GM23338 (cell line): ENCODE measurements at regions not wholly inside any gene's neighbourhood (a gene's known extent, or its start where the extent isn't known, plus 50 kb on each side); places are given as distances from the start of the nearest gene placed in this dataset.
A peak's percentile ranks its signal among the peaks of the same experiment; 100 is the strongest.

Experiments used
- ATAC-seq: fragments of 200-7000 bp; cut with Tn5 transposase; 3 replicates; pipeline ENCODE4 v1.9.1; 2020
- DNase-seq: peaks from one replicate; pipeline ENCODE4 v3.0.0-alpha.2; 2015; ENCODE audit warnings: low spot score
- H2AFZ ChIP-seq: fragments of 200-600 bp; sonication (generic); 2 replicates; pipeline ENCODE4 v1.8.0; 2016; ENCODE audit warnings: antibody characterized with exemption, mild to moderate bottlenecking, moderate library complexity
- H3F3A ChIP-seq: fragments of 200-600 bp; sonication (generic); replicated peaks from 2 replicates; pipeline ENCODE4 v1.8.0; 2017; ENCODE audit warnings: antibody characterized with exemption, mixed run types, low read depth
- H3K27ac ChIP-seq: fragments of 200-600 bp; sonication (generic); 2 replicates; pipeline ENCODE4 v1.6.1; 2016; ENCODE audit warnings: low read depth
- H3K27me3 ChIP-seq: fragments of 200-600 bp; sonication (generic); 2 replicates; pipeline ENCODE4 v1.8.0; 2016; ENCODE audit warnings: mild to moderate bottlenecking, mixed run types, moderate library complexity; ENCODE audit not compliant: insufficient read depth
- H3K36me3 ChIP-seq: fragments of 200-600 bp; sonication (generic); 2 replicates; pipeline ENCODE4 v1.8.0; 2016; ENCODE audit warnings: mild to moderate bottlenecking; ENCODE audit not compliant: insufficient read depth
- H3K4me1 ChIP-seq: fragments of 200-600 bp; sonication (generic); 2 replicates; pipeline ENCODE4 v1.8.0; 2016; ENCODE audit warnings: mild to moderate bottlenecking, moderate library complexity; ENCODE audit not compliant: insufficient read depth
- H3K4me2 ChIP-seq: fragments of 200-600 bp; sonication (generic); 2 replicates; pipeline ENCODE4 v1.7.1; 2017; ENCODE audit warnings: mixed run types
- H3K4me3 ChIP-seq: fragments of 200-600 bp; sonication (generic); 2 replicates; pipeline ENCODE4 v1.6.1; 2016; ENCODE audit warnings: mixed run types
- H3K79me2 ChIP-seq: fragments of 200-600 bp; sonication (generic); replicated peaks from 2 replicates; pipeline ENCODE4 v1.8.0; 2017; ENCODE audit warnings: mild to moderate bottlenecking; ENCODE audit not compliant: insufficient read depth
- H3K9me2 ChIP-seq: fragments of 200-600 bp; sonication (generic); 2 replicates; pipeline ENCODE4 v1.8.0; 2017; ENCODE audit not compliant: insufficient read depth
- H4K20me1 ChIP-seq: fragments of 200-600 bp; sonication (generic); replicated peaks from 2 replicates; pipeline ENCODE4 v1.8.0; 2017; ENCODE audit warnings: mild to moderate bottlenecking; ENCODE audit not compliant: insufficient read depth
- H3K27ac Mint-ChIP-seq: 2 replicates; pipeline ENCODE4 v1.8.0; 2020; ENCODE audit warnings: inconsistent platforms, mild to moderate bottlenecking, moderate library complexity, mixed read lengths
- H3K27me3 Mint-ChIP-seq: 3 replicates; pipeline ENCODE4 v1.8.0; 2022; ENCODE audit warnings: low read depth, mild to moderate bottlenecking, moderate library complexity, mixed read lengths, inconsistent platforms; ENCODE audit not compliant: insufficient read depth, poor library complexity
- H3K36me3 Mint-ChIP-seq: 3 replicates; pipeline ENCODE4 v1.8.0; 2021; ENCODE audit warnings: low read depth, mild to moderate bottlenecking, inconsistent platforms, moderate library complexity, mixed read lengths
- H3K4me1 Mint-ChIP-seq: 3 replicates; pipeline ENCODE4 v1.8.0; 2020; ENCODE audit warnings: mild to moderate bottlenecking, inconsistent platforms, mixed read lengths
- H3K4me3 Mint-ChIP-seq: 3 replicates; pipeline ENCODE4 v1.8.0; 2021; ENCODE audit warnings: moderate library complexity, mild to moderate bottlenecking, inconsistent platforms, mixed read lengths
- H3K9me3 Mint-ChIP-seq: 3 replicates; pipeline ENCODE4 v1.8.0; 2020; ENCODE audit warnings: moderate library complexity, mild to moderate bottlenecking, inconsistent platforms, mixed read lengths
- CREB1 ChIP-seq: fragments of 250-450 bp; sonication (Bioruptor Pico); IDR thresholded peaks from 2 replicates; pipeline ENCODE4 v1.5.0; 2020; ENCODE audit warnings: low read depth, mild to moderate bottlenecking, moderate library complexity
- CTCF ChIP-seq, 2 experiments: fragments of 200-600 bp in 1 of 2; sonication (generic) in 1 of 2; conservative IDR thresholded peaks; 2 replicates each; pipeline versions ENCODE4 v1.5.1 to v1.6.1; 2016 to 2017; ENCODE audit warnings: antibody characterized with exemption in 2 of 2, low read depth in 2 of 2, mild to moderate bottlenecking in 2 of 2, moderate library complexity in 1 of 2
- ETS1 ChIP-seq: IDR thresholded peaks from 2 replicates; pipeline ENCODE4 v1.6.1; 2016; ENCODE audit warnings: antibody characterized with exemption
- EZH2 ChIP-seq: fragments of 200-600 bp; sonication (generic); IDR thresholded peaks from one replicate; pipeline ENCODE4 v1.8.0; 2017; ENCODE audit warnings: antibody characterized with exemption, mild to moderate bottlenecking, low read depth; ENCODE audit not compliant: unreplicated experiment
- EZH2phosphoT487 ChIP-seq: fragments of 200-600 bp; sonication (generic); IDR thresholded peaks from one replicate; pipeline ENCODE4 v1.8.1; 2018; ENCODE audit warnings: antibody characterized with exemption; ENCODE audit not compliant: unreplicated experiment
- JUNB ChIP-seq: IDR thresholded peaks from one replicate; pipeline ENCODE4 v1.6.1; 2016; ENCODE audit warnings: antibody characterized with exemption; ENCODE audit not compliant: unreplicated experiment
- NANOG ChIP-seq: IDR thresholded peaks from 2 replicates; pipeline ENCODE4 v1.6.1; 2016; ENCODE audit warnings: antibody characterized with exemption, borderline replicate concordance
- POLR2AphosphoS5 ChIP-seq: IDR thresholded peaks from 2 replicates; pipeline ENCODE4 v1.6.1; 2016; ENCODE audit warnings: antibody characterized with exemption, low read depth
- REST ChIP-seq: IDR thresholded peaks from one replicate; pipeline ENCODE4 v1.6.1; 2018; ENCODE audit warnings: antibody characterized with exemption; ENCODE audit not compliant: unreplicated experiment
- STAT1 ChIP-seq: IDR thresholded peaks from one replicate; pipeline ENCODE4 v1.6.1; 2016; ENCODE audit warnings: antibody characterized with exemption; ENCODE audit not compliant: unreplicated experiment

- Histone ChIP-seq H3K27ac (no peak overlapping the region), H3K9me2 (no peaks in the 10 kb centered on the region), H3K27me3 (no peaks in the 10 kb centered on the region), H4K20me1 (no peaks in the 10 kb centered on the region), H3K4me2 (no peak overlapping the region), H2AFZ (no peak overlapping the region; the same call in 1 of the 2 replicates), H3K4me3 (no peak overlapping the region), H3K79me2 (no peaks in the 10 kb centered on the region), H3K4me1 (no peaks in the 10 kb centered on the region), H3F3A (no peaks in the 10 kb centered on the region), H3K36me3 (no peaks in the 10 kb centered on the region)
- no peak overlapping the region for H3K27ac Mint-ChIP-seq
- H3K9me3 Mint-ChIP-seq = no peaks in the 10 kb centered on the region
- ATAC-seq (no peak), DNase-seq (no peak)
- H3K4me3 Mint-ChIP-seq = no peak overlapping the region
- TF ChIP-seq EZH2 = no peak
- no peak for TF ChIP-seq CREB1
- peaks cover 7% of the 10 kb centered on the region; the same call in 1 of the 3 replicates for H3K4me1 Mint-ChIP-seq
- peaks cover 5% of the 10 kb centered on the region for H3K27me3 Mint-ChIP-seq
- no peaks in the 10 kb centered on the region for H3K36me3 Mint-ChIP-seq
These were observed 264.4 kb downstream of the MTX2 start for GRCh38 chr2:176533505-176534193.

- no peaks in the 10 kb centered on the region for H3F3A ChIP-seq
- H3K27me3 ChIP-seq = no peaks in the 10 kb centered on the region
- no peak overlapping the region for H3K27ac ChIP-seq
- Mint-ChIP-seq H3K9me3 (no peaks in the 10 kb centered on the region), H3K27me3 (peaks cover 6% of the 10 kb centered on the region), H3K36me3 (no peaks in the 10 kb centered on the region), H3K27ac (no peak overlapping the region), H3K4me3 (no peak overlapping the region), H3K4me1 (peaks cover 7% of the 10 kb centered on the region; the same call in 1 of the 3 replicates)
- no peaks in the 10 kb centered on the region for H3K9me2 ChIP-seq
- no peak overlapping the region for H3K4me3 ChIP-seq
- H3K4me2 ChIP-seq = no peak overlapping the region
- H2AFZ ChIP-seq = no peak overlapping the region
- ATAC-seq = peak; percentile 88
- no peaks in the 10 kb centered on the region for H3K36me3 ChIP-seq
- no peaks in the 10 kb centered on the region for H4K20me1 ChIP-seq
- H3K4me1 ChIP-seq = no peaks in the 10 kb centered on the region
- no peaks in the 10 kb centered on the region for H3K79me2 ChIP-seq
- no peak for DNase-seq
- TF ChIP-seq CREB1 (no peak), EZH2 (no peak), CTCF (conservative IDR thresholded peaks at IDR 0.05; ENCODE audit: low read depth in 2 of 2) (no peak)
These were observed 265.7 kb downstream of the MTX2 start for GRCh38 chr2:176534798-176535466.

- H4K20me1 ChIP-seq = no peaks in the 10 kb centered on the region
- H3K4me1 ChIP-seq = no peaks in the 10 kb centered on the region; the same call in 1 of the 2 replicates
- no peaks in the 10 kb centered on the region for H3K79me2 ChIP-seq
- Mint-ChIP-seq H3K27me3 (peaks cover 7% of the 10 kb centered on the region), H3K4me3 (no peak overlapping the region), H3K36me3 (no peaks in the 10 kb centered on the region), H3K9me3 (no peaks in the 10 kb centered on the region), H3K4me1 (peaks cover 7% of the 10 kb centered on the region; the same call in 1 of the 3 replicates), H3K27ac (no peak overlapping the region)
- no peaks in the 10 kb centered on the region for H3K9me2 ChIP-seq
- H2AFZ ChIP-seq = no peak overlapping the region
- H3K27ac ChIP-seq = no peak overlapping the region
- DNase-seq (no peak), ATAC-seq (no peak)
- H3F3A ChIP-seq = no peaks in the 10 kb centered on the region
- no peak overlapping the region for H3K4me3 ChIP-seq
- no peaks in the 10 kb centered on the region for H3K36me3 ChIP-seq
- H3K4me2 ChIP-seq = no peak overlapping the region
- H3K27me3 ChIP-seq = no peaks in the 10 kb centered on the region
- no peak for TF ChIP-seq POLR2AphosphoS5
- TF ChIP-seq CREB1 = no peak
- TF ChIP-seq NANOG = no peak
- TF ChIP-seq ETS1 = no peak
- TF ChIP-seq REST = no peak
- no peak for TF ChIP-seq EZH2phosphoT487
- TF ChIP-seq EZH2 = no peak
- TF ChIP-seq JUNB = no peak
- no peak for TF ChIP-seq STAT1
These were observed 266.3 kb downstream of the MTX2 start for GRCh38 chr2:176535467-176536113.
